AG09309 (cell line): ENCODE measurements at regions not wholly inside any gene's neighbourhood (a gene's known extent, or its start where the extent isn't known, plus 50 kb on each side); places are given as distances from the start of the nearest gene placed in this dataset.
"Not testable (repeated sequence)": the region's sequence is repeated elsewhere in the genome, so short reads cannot be mapped to it uniquely, and the experiment has no call there.

Experiments
- DNase-seq: peaks from one replicate; pipeline ENCODE4 v3.0.0-alpha.2; 2010; ENCODE audit warnings: low read depth
- H3K4me3 ChIP-seq: 2 replicates; pipeline ENCODE4 v1.5.1; 2011; ENCODE audit warnings: mild to moderate bottlenecking, low read depth, low read length, moderate library complexity; ENCODE audit not compliant: control insufficient read depth
- TF ChIP-seq, protein P1 (sequence below): IDR thresholded peaks from 2 replicates; pipeline ENCODE4 v1.5.1; 2011; ENCODE audit warnings: mild to moderate bottlenecking, low read depth, low read length, inconsistent platforms; ENCODE audit not compliant: insufficient read depth, control insufficient read depth; ENCODE audit errors: missing control alignments

DNA sequence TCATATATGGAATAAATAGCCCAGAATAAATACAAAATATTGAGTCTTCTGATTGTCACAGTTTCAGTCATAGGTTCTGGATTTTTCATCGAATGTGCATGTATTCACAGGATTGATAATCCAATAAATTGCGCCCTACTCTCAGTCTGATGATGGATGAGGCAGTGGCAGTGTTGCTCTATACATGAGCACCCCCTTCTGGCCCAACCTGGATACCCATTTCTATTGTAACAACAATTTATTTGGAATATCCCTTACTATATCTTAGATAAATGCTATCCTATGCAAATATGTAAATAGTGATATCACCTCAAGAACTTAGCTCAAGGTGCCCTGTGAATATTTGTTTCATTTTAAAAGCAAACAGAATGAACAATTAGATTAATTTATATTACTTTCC is 733.7 kb upstream of the PABPC4L start:
- TF ChIP-seq, protein P1, sequence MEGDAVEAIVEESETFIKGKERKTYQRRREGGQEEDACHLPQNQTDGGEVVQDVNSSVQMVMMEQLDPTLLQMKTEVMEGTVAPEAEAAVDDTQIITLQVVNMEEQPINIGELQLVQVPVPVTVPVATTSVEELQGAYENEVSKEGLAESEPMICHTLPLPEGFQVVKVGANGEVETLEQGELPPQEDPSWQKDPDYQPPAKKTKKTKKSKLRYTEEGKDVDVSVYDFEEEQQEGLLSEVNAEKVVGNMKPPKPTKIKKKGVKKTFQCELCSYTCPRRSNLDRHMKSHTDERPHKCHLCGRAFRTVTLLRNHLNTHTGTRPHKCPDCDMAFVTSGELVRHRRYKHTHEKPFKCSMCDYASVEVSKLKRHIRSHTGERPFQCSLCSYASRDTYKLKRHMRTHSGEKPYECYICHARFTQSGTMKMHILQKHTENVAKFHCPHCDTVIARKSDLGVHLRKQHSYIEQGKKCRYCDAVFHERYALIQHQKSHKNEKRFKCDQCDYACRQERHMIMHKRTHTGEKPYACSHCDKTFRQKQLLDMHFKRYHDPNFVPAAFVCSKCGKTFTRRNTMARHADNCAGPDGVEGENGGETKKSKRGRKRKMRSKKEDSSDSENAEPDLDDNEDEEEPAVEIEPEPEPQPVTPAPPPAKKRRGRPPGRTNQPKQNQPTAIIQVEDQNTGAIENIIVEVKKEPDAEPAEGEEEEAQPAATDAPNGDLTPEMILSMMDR, result no peak
- DNase-seq, result no peak
- H3K4me3 ChIP-seq, result no peak overlapping the region

DNA sequence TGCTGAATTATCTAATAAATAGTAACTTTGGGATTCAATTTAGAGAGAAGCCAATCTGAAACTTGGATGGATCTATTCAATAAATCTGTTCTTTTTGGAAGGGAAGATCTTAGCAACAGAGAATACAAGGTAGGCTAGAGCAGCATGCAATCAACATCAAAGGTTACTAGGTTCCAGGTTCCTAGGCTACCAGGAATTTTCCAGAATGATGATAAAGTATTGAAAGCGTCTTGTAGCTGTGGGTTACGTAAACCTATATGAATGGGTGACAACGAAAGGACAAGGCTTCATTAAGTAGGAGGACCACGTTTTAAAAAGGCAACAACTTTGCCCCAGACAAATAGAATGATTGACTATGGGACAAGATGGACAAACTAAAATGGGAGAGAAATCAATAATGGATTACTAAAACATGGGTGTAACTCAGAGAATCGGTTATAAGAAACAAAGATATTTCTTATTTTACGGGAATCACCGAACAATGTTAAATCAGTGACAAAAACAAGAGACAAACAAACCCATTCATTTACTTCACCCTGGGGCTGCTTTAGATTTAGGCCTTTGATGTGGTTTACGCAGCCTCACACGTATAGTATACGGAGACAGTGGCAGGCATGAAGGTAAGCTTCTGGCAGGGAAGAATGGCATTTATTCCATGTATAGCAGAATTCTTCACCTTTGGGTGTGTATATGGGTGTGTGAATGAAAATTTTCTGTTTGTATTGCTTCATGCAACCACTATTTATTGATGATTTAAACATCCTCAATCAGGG is 732.6 kb upstream of the PABPC4L start:
- DNase-seq, result no peak
- no peak overlapping the region for H3K4me3 ChIP-seq
- TF ChIP-seq, protein P1, result no peak

DNA sequence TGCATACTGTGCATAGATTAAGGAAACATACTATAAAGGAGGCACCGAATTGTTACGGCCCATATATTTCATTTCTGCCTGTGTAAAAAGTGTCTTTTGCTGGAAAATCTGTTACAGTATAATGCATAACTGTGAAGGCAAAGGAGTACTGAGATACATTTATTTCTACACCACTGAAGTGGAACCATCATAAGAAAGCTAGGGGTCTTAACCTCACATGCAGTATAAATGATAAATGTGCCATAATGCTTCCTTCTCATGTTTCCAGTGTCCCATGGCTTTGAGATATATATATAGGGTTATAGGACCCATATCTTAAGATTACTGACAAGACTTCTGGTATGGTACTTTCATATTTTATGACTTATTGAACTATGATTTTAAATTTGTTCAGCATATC is 713.8 kb upstream of the PABPC4L start:
- H3K4me3 ChIP-seq, result no peak overlapping the region
- DNase-seq, result no peak
- TF ChIP-seq, protein P1, result no peak

DNA sequence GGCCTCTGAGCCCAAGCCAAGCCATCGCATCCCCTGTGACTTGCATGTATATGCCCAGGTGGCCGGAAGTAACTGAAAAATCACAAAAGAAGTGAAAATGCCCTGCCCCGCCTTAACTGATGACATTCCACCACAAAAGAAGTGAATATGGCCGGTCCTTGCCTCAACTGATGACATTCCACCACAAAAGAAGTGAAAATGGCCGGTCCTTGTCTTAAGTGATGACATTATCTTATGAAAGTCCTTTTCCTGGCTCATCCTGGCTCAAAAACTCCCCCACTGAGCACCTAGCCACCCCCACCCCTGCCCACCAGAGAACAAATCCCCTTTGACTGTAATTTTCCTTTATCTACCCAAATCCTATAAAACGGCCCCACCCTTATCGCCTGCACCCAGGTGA is 712.7 kb upstream of the PABPC4L start:
- not testable (repeated sequence) for DNase-seq, H3K4me3 ChIP-seq

DNA sequence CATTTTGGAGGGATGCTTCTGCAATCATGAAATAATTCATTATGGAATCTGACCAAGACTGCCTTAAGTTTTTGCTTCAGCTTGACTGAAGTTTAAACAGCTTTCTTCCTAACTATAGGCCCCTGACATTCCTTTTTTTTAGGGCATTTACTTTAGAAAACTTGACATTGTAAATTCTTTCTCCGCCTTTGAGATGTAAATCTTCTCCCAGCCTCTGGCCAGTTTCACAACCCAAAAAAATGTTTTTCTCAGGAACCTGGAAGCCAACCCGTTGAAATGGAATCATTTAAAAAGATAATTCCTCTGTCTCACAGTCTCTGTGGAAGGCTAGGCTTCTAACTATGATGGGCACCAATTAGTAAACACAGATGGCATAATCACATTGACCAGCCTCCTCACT is 710.4 kb upstream of the PABPC4L start:
- DNase-seq, result no peak
- TF ChIP-seq, protein P1, result no peak
- H3K4me3 ChIP-seq, result no peak overlapping the region

DNA sequence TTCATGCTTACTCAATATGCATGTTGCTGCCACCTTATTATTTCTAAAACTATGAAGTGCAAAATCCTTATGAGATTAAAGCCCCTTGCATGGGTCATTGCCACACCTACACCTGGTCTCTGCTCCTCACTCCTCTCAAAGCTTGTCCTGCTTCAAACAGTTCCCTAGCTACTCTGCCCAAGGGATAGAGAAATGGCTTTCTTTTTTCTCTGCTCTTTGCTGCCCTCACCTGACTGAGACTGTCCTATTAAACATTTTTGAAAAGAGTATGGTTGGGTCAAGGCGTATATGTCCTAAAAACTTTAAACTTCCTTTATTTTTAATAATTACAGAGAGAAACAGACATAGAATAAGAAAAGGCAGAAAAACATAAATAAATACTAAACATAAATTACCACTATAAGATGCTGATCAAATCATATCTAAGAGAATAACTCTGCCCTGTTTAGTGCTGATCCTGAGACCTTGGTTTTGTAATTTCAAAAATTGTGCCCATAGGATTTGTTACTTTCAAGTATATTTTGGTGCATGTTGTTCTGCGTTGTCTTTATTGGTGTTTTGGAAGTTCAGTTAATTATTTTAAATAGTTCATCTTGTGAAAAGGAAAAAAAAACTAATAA is 704.9 kb upstream of the PABPC4L start:
- DNase-seq, result no peak
- H3K4me3 ChIP-seq, result no peak overlapping the region
- TF ChIP-seq, protein P1, result no peak

DNA sequence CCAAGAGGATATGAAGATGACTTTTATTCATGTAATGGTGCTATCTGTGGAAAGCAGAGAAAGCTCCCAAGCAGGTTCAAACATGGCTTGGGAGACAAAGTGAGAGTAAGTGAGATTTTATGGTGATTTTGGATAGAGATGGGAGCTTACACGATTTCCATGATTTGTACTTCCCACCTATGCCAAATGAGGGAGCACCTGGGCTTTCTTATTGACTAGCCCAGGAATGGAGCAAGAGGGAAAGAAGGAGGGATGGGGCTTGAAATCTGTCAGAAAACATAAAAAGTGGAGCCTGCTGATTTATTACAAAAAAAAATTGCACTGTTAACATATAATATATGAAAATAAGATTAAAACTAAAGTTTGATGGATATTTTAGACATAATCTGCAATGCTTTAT is 703.5 kb upstream of the PABPC4L start:
- H3K4me3 ChIP-seq, result no peak overlapping the region
- DNase-seq, result no peak
- TF ChIP-seq, protein P1, result no peak
